Glomerular visceral epithelial cell (primary cell): ENCODE measurements at regions not wholly inside any gene's neighbourhood (a gene's known extent, or its start where the extent isn't known, plus 50 kb on each side); places are given as distances from the start of the nearest gene placed in this dataset.

Experiments
- DNase-seq: peaks from one replicate; pipeline ENCODE4 v3.0.0-alpha.2; 2016; ENCODE audit errors: extremely low spot score

DNA sequence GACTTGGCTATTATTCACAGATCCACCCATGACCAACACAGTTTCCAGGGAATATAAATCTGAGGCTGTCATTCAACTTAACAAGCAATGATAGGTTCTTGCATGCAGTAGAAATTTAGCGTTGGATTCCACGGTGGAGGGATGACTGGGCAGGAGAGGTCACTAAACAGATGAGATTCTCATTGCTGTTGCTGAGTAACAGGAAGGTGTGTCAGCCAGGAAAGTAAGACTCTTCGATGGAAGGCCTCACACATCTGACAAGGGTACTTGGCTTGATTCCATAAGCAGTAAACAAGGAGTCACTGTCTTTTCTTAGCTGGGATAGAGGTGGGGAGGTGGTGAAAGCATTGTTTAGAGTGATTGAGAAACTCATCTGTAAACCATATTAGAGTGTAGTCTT is 1152.0 kb downstream of the SORCS3 start:
- DNase-seq = no peak

DNA sequence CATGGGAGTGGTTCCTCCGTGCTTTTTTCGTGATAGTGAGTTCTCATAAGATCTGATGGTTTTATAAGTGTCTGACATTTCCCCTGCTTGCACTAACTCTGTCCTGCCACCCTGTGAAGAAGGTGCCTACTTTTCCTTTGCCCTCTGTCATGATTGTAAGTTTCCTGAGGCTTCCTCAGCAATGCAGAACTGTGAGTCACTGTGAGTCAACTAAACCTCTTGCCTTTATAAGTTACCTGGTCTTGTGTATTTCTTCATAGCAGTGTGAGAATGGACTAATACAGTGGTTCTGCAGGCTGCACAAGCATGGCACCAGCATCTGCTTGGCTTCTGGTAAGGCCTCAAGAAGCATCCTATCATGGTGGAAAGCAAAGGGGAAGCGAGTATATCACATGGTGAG is 1144.6 kb downstream of the SORCS3 start:
- no peak for DNase-seq

DNA sequence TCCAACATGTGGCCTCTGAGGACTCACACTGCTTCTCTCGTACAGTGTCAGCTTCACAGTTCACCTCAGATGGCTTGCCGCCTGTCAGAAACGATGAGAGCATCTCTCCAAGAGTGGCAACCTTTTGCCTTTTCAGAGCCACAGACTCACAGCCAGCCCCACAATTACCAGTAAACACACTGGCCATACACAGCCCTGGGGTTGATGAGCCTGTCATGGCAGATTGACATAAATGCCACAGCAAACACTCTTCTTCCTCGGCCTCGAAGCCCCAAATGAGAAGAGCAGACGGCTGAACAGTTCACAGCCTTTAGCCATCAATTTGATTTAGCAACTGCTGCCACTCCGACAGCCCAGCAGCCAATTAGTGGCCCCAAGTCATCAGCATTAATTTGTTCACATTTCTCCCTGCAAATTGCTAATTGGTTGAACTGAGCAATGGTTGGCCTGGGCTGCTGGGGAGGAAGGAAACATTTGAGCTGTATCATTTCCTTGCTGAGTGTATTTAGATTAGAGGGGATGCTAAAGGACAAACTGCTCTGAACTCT is 1142.9 kb downstream of the SORCS3 start:
- DNase-seq = no peak

DNA sequence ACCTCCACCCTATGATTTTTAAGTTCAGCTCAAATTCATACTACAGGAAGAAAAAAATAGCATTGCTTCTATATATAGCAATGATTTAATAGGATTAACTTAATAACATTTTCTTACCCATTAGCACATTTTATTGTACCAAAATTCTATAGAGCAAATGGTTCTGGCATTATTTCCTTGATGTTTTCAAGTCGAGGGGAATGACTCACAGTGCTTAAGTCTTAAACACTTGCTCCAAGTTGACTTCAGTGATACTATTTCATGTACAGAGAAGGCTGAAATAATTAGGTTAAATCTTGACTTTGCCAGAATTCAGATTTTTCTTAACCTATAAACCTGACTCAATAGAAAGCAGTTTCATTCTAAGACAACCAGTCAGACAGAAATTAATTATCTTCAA is 1133.8 kb downstream of the SORCS3 start:
- DNase-seq = no peak

DNA sequence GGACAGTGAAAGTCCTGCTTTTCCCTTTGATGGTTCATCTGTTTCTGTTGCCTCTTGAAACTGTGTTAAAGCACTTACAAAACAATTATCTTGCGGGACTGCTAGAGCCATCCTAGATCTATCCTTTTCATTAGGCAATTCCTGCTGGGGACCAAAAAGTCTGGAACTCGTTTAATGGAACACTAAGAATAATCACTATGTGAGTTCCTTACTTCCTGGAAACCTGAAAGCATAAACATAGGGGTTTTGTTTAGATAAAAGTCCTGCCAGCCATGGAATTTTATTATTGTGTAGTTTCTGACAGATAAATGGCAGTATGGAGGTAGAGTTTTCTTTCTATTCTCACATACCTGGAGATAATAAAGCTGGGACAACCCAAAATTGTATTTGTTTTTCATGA is 1133.3 kb downstream of the SORCS3 start:
- DNase-seq = no peak

DNA sequence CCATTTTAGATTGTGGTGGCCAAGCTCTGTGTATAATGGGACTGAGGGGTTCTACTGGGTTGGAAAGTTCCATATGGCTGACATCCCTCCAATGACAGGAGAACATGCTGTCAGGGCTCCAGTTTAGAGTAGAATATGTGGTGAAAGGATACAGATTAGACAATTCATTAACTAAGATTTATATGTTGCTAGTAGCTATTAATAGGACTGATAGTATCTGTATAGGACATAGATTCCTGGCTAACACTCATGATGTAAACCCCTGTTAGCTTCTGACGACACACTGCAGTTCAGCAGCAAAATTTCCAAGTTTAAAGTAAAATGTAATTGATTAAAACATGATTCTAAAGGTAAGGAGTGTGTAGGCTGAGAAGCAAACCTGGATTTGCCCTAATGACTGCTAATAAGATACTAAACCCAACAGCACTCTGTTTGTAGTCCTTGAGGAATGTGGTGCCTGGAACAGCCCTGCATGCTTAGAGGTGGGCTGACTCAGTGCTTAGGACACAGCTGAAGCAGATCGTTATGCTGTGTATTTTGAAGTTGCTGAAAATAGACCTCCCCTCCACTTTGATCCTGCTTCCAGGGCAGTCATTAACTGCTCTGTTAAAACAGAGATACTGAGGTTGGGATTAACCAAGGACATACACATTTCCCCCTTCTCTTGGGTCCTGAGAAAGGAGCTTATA is 1129.6 kb downstream of the SORCS3 start:
- no peak for DNase-seq

DNA sequence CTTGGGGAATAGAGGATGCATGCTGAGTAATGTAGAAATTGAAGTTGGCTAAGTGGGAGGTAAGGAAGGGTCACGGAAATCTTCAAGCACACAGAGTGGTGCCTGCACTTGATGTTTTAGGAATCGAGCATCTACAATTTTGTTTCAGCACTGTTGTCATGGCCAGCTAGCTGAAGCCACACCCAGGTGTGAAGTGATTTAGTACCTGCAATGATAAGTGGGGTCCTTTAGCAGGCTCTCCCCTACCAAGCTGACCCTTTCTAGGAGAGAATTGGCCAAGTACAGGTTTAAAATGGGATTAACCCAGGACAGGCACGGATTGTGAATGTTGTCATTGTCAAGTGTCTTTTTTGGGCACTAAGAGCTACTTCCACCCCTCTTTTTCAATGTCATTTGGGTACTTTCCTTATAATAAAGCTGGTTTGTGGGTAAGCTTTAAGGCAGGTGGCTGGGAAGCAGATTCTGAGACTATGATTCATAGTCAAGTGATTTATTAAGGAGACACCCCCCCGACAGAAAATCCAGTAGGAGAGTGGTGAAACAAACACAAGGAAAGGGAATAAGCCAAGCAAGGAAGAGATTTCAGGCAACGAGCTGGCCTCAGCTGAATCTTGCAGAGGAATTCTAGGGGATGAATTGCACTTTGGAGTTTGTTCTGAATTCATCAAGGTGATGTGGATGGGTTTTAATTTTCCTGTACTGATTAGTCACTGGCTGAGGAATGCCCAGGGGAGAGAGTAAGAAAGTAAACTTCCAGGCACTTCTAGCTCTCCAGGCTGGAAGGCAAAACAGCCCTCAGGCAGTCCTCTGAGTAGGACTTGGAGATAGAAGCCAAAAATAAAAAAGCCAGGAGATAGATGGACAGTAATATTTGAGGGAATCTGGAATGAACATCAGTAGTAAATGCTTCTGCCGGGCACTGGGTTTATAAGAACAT is 1128.4 kb downstream of the SORCS3 start:
- DNase-seq = peak; percentile 15

DNA sequence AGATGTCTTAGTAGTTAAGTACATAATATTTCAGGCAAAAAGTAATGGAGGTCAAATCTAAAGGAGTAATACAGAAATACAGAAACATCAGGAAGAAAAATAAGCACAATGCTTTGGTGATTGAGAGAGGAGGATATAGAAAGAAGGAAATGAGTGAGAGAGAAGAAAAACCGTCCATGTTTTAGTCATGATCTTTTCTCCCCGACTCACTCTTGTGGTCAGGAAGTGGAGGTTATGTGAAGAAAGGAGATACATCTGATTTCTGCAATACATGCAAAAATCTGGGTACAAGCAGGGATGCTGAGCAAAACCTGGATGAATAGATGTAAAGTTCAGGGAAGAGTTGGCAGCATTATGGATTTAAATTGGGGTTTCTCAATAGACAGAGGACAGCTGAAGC is 1122.5 kb downstream of the SORCS3 start:
- no peak for DNase-seq

DNA sequence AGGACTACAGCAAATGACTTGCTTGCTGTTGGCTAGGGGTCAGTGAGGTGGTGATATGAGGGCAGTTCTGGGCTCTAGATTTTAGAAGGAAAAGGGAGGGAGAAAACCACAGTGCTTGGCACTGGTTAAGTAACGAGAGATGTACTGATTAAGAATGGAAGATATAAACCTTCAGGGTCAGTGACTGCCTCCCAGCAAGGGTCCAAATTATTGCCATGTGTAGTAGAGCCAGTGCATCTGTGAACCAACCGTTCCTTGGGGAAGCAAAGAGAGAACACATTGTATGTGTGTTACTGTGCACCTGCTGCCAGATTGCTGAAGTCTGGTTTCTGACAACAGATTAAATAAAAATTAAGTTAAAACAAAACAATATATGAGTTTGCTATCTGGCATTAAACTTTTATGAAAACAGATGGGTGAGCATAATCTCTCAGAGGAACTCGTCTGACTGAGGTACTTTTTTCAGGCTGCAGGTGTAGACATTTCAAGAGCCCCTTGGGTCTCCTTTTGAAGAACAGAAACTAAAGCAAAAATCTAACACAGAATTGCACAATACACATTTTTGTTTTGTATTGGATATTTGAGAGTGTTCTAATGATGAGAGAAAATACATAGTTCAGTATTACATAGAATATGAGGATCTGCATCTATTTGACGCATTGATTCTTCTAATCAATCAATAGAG is 1120.6 kb downstream of the SORCS3 start:
- DNase-seq = no peak

DNA sequence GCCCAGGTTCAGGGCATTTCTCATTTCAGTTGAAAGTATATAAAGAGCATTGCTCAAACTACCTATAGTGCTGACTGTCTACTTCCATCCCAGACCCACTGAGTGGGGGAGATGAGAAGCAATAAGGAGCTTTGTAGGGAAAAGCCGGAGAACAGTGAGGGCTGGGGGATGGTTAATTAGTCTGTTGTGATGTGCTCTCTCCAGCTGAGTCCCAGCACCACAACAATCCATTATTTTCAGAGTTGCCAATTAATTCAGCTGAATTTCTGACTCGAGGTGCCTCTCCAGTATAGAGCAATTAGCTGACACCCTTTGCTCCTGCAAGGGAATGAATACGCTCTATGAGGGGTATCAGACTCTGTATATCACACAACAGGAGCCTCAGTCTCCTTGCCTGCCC is 1118.6 kb downstream of the SORCS3 start:
- no peak for DNase-seq

DNA sequence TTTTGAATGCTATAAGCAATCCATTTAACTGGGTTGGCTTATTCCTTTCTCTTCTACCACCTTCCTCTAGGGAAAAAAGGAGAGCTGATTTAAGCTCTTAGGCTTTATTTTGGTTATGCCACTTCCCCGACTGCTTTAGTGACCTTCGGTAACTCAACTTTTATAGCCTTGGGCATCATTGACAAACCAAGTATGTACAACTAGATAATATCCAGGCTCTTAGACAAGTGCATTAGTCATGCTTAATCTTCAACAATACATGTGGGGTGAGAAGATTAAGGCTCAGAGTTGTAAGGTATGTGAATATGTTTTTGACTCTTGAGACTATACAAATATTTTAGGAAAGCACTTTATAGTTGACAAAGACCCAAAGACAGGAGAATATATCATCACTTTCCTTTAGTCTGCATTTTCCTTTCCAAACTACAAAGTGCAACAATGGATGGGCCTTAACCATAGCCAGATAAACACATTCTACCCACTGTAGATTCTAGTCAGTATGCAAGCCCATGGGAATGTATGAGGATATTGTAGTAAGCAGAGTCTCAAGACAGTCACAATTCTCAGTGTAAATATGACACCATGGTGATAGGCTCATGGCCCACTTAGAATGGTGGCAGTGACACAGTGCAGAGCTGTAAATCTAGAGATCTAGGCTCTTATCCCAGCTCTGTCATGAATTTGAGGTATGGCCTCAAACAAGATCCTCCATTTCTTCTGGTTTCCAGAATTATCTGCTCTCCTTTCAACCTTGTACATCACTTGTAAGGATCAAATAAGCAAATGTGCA is 1117.3 kb downstream of the SORCS3 start:
- no peak for DNase-seq

DNA sequence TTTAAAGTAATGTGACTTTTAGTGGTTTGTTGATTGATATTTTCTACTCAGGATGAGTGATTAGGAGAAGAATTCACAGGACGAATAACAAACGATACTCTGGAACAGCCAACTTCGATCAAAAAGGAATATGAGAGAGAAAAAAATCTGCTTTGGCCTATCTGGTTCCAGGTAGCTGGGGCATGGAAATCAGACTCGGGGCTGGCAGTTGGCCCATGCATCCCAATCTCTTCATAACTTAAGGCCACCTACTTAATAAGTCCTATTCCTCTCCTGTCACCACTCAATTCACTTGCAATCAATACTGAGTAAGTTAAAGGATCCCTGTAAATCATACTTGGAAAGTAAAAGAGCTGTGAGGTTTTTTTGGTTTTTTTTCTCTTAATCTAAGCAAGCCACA is 1116.2 kb downstream of the SORCS3 start:
- no peak for DNase-seq

DNA sequence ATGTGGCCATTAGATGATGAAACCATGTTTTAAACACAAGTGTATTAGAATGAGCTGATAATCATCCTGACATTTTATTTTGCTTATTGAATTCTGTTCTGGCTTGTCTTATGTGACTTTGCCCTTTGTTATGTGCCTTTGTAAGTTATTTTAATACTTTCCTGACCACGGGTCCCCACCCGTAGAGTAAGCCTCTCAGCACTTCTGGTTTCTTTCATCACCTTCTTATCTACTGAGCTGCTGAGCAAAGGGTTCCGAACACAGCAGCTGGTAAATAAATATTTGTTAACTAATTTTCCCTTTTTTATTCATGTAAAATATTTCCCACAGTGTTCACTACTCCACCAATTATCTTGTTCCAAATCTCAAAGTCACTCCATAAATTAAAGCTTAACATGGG is 1115.3 kb downstream of the SORCS3 start:
- no peak for DNase-seq

DNA sequence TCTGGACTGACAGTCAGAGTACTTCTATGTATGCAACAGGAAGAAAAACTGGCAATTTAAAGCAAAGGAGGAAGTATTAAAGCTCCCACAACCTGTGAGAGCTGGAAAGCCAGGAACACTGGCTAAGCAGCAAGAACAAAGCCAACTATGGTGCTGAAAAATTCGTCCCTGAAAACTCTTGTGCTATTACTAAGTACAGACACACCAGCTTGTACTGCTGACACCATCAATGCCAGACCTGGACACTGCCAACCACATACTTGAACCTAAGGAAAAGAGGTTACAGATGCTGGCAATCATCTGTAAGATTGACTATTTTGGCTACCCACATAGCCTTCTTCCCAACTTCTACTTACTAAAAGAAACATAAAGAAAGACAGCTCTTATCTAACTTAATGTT is 1110.6 kb downstream of the SORCS3 start:
- no peak for DNase-seq

DNA sequence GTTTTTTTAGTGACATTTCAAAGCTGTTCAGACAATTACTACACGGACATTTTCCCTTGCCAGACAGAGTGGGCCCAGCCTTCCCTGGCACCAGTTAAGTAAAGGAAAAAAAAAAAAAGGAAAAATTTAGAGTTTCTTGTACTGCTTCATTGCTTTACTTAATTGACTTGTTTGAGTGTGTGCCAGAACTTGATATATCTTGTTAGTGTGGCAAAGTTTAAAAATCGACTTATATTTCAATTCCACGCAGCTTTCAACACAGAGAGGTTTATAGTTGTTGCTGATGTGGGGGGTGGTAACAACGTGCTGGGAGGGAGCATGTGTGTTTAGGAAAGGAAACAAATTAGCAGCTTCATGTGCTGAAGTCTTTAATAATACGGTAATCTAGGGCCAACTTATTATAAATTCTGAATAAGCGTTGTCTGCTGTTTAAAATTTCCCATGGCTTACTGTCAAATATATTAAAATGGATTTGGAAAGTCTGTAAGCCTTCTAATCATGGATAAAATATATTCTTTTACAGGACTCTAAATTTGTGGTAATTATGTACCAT is 1104.6 kb downstream of the SORCS3 start:
- no peak for DNase-seq

DNA sequence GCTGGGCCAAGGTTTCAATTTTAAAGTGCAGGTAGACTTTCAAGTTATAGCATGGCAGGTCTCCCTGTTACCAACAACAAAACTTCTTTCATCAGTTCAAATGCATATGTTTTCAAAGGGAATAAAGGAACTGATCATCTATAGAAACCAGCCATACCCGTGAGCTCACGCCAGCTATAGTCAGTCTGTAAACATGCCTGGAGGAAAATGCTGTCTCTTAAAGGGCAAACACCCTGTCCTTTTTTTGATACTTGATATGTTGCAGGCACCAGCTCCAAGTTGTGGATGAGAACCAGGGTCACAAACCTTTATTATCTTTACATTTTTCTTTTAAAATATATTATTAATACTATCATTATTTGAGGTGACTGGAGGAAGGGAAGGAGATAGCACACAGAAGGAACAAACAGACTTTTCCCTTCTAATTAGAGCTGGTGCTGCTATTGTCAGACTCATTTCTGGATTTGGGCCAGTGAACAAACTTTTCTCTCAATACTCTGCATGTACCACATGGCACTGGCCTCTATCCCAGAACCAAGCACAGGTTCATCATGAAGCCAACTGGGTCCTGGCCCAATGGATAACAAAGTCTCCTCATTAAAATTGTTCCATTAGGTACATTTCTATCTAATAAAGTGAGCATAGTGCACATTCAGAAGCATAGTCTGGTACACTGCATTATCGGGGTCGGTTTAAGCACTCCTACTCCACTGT is 1102.4 kb downstream of the SORCS3 start:
- DNase-seq = no peak

DNA sequence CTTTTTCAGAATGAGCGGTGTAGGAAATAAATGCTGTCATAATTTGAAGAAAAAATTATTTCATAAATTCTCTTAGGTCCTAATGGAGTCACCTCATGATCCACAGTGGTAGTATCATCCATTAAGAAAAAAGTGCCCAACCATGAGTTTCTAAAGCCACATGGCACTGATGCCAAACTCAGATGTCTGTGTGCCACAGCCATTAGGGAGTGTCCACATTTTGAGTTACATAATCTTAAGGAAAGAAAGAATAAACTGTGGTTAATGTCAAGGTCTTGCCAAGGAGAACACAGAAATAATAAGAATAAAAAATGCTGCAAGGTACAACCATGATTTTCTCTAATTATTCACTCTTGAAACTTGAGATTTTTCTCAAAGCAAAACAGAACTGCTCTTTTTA is 1101.8 kb downstream of the SORCS3 start:
- no peak for DNase-seq

DNA sequence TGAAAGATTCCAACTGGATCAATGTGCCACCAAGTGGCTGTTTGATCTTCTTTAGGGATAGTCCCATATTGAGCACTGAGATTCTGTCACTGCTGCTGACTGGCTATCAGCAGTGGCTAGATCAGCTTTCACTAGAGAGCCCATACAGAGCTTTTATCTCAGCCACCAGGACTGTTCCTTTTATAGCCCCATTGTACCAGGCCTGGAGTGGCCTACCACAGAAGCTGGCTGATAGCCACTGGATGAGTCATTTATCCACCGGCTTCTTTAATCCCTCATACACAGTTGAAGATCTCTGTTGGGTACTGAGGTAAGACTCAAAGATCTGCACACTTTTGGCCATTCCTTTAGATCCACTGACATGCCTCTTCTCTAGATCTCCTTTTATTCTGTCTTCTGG is 1101.1 kb downstream of the SORCS3 start:
- DNase-seq = peak; percentile 0

DNA sequence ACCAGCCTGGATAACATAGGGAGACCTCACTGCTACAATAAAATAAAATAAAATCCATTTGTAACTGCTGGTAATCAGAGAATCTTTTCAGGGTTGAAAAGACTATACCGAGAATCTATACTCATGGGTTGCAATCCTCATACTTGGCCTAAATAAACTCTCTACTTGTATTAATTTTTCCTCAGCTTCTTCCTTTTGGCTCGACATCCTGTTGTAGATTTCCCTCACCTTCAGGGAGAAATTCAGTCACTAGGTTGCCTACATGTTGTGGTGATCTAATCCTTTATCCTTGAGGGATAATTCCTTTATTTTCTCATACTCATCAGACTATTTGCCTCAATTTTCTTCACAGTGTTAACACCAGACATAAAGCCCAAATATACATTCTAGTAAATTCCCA is 1093.4 kb downstream of the SORCS3 start:
- no peak for DNase-seq

DNA sequence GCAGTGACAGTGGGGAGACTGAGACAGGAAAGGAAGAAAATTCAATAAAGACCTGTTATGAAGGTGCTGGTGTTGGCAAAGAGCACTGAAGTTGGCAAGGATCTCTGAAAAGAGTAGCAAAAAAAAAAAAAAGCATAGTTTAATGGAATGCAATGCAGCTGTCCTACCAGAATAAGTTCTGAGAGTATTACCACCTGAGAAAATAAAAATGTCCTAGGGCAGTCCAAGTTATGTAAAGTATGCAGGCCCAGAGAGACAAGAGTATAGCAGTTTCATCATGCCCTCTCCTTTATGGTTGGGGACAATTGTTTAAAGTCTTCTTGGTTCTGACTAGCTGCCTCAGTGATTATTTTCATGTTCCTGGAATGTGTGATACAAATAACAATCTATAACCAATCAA is 1092.8 kb downstream of the SORCS3 start:
- DNase-seq = no peak

DNA sequence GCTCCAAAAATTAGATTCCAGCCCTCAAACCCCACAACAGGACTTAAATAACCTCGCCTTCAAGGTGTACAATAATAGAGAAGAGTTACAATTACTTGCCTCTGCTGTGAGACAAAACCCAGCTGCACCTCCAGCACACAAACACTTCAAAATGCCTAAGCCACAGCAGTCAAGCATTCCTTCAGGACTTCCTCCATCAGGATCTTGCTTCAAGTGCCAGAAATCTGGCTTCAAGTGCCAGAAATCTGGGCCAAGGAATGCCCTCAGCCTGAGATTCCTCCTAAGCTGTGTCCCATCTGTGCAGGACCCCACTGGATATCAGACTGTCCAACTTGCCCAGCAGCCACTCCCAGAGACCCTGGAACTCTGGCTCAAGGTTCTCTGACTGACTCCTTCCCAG is 1088.3 kb downstream of the SORCS3 start:
- DNase-seq = no peak
